ENCODE measurements at regions not wholly inside any gene's neighbourhood (a gene's known extent, or its start where the extent isn't known, plus 50 kb on each side); places are given as distances from the start of the nearest gene placed in this dataset.

DNA sequence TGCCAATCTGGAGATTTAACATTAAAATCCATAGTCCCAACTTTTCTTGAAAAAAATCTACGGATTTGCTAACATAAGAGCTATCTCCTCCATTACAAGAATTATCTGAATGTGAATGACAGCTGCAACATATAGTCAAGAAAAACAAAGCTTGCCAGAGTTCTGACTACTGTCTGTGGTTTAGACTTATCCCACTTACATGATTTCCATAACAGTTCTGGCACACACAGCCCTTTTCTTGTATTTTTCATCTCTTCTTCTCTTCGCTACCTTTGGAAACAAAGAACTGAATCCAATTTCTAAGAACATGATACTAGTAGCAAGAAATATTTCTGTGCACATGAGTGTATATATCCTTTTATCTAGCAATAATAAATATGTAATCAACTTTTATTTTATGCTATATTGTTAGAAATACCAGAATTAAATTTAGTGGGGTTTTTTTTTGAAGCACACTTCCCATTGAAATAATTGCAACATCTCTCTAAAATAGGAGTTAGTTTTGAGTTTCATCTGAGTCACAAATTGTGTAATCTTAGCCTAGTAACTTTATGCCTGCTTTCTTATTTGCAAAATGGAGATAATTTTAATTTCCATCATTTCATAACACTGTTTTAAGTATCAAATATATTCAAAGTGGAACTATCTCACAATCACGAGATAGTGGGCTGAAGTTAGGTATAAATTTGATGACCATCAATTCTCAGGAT lies 1217.6 kb downstream of the JRKL start:
- no peak for TF ChIP-seq HIVEP1 (CRISPR knock-in tag; IDR thresholded peaks at IDR 0.05)
- TF ChIP-seq PML (IDR thresholded peaks at IDR 0.05; ENCODE audit: low read length) = no peak
- TF ChIP-seq GATAD2B (IDR thresholded peaks at IDR 0.05; ENCODE audit: borderline replicate concordance) = no peak

All from K562 (cell line).